Heart right ventricle (tissue), 16 donors: ENCODE measurements at regions not wholly inside any gene's neighbourhood (a gene's known extent, or its start where the extent isn't known, plus 50 kb on each side); places are given as distances from the start of the nearest gene placed in this dataset.

Source experiments
- ATAC-seq, 8 donors: fragments of 200-7000 bp; cut with Tn5 transposase; one replicate each; pipeline ENCODE4 v1.9.1; 2020; ENCODE audit warnings: mild to moderate bottlenecking in 8 of 8, moderate library complexity in 8 of 8, moderate number of reproducible peaks in 1 of 8
- DNase-seq, 2 donors: peaks; one replicate each; pipeline ENCODE4 v3.0.0-alpha.2; 2020
- H3K27ac ChIP-seq, 10 donors: fragments of 200-600 bp; sonication (generic) in 2 of 10; one replicate each; pipeline versions ENCODE4 v1.5.0 to v1.8.0; 2020 to 2022; ENCODE audit warnings: mild to moderate bottlenecking in 3 of 10
- H3K27me3 ChIP-seq, 7 donors: fragments of 200-600 bp; one replicate each; pipeline ENCODE4 v1.8.0; 2021 to 2022; ENCODE audit warnings: mild to moderate bottlenecking in 2 of 7
- H3K36me3 ChIP-seq, 9 donors: fragments of 200-600 bp; sonication (generic) in 1 of 9; one replicate each; pipeline versions ENCODE4 v1.5.0 to v1.8.0; 2020 to 2022; ENCODE audit warnings: mild to moderate bottlenecking in 2 of 9
- H3K4me1 ChIP-seq, 9 donors: fragments of 200-600 bp; sonication (generic) in 1 of 9; one replicate each; pipeline versions ENCODE4 v1.5.0 to v1.8.0; 2020 to 2022; ENCODE audit warnings: mild to moderate bottlenecking in 4 of 9
- H3K4me3 ChIP-seq, 10 donors: fragments of 200-600 bp; sonication (generic) in 2 of 10; one replicate each; pipeline versions ENCODE4 v1.5.0 to v1.8.0; 2020 to 2022; ENCODE audit warnings: mild to moderate bottlenecking in 7 of 10, moderate library complexity in 2 of 10
- H3K9me3 ChIP-seq, 11 donors: fragments of 200-600 bp in 10 of 11; sonication (generic) in 2 of 11; one replicate each; pipeline versions ENCODE4 v1.5.0 to v1.8.0; 2013 to 2022; ENCODE audit warnings: mild to moderate bottlenecking in 2 of 11, control low read depth in 1 of 11, moderate library complexity in 1 of 11
- CTCF ChIP-seq, 9 donors: fragments of 200-600 bp; sonication (generic) in 2 of 9; IDR thresholded peaks; one replicate each; pipeline versions ENCODE4 v1.5.0 to v1.8.0; 2021 to 2022; ENCODE audit warnings: antibody characterized with exemption in 9 of 9, mild to moderate bottlenecking in 5 of 9, moderate library complexity in 1 of 9
- WGBS, 2 donors: extraction: QIAGEN DNeasy Blood & Tissue Kit; methylation state at CpG; one replicate each; pipeline ENCODE4 v1.1.7; 2013; ENCODE audit warnings: inconsistent platforms in 1 of 2; 5-methylcytosine and 5-hydroxymethylcytosine counted together
- intact Hi-C, 10 donors: fragments of 100-400 bp; cut with DNase I; formaldehyde crosslinking; loops; one replicate each; pipeline versions ENCODE4 v1.11.1 to v1.14.2; 2022
- donor health status: Arrhythmogenic right ventricular cardiomyopathy.
- donor health status: ischemic (EF 13 %, LVEDD 7.1; RV severe dilation, severe dysfunction).
- donor health status: healthy with polysubstance abuse.
- donor health status: DM: no; HTN: yes; CAD: no.
- donor health status: DM: no; HTN: no; CAD: no.
- donor health status: ischemic (EF 25% LVEDD 6.9; RV normal size, moderate dysfunction).
- donor health status: ischemic (EF 25% LVEDD 5.7; RV mildly dilated, moderate dysfunction).
- donor health status: healthy.
- donor health status: DM: yes; HTN: yes; CAD: no.
- donor health status: Ischemic cardiomyopathy.
- donor health status: ischemic (EF 35%, LVEDD 5.7; RV mildly dilated, moderate dysfunction).
- donor health status: nonischemic (EF 11% LVEDD 7.7; RV severe dilation, severe dysfunction).
- donor health status: DM: yes; HTN: yes; CAD: no.
- donor health status: PGD.
- donor health status: ischemic (EF 29% LVEDD 5.4; RV normal size, mild dysfunction).
- donor health status: nonischemic (EF 23%, LVEDD 6.1; RV moderate dilation, normal function).

DNA sequence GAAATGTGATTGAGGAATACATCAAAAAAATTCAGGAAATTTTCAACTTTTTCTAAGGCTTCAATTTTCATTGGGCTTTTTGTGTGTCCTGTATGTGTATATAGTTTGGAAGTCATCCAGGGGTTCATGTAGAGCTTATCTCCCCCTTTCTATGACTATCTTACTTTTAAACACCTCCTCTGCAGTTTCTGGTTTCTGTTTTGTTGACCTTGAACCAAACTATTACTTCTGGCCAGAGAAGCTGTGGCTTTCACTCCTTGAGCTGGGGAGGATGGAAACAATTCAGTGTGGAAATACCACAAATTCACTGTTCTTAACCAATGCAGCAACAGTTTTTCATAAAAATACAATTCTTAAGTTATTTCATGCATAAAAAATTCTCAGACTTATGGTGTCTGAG is 613.2 kb upstream of the SEL1L start:
- Histone ChIP-seq H3K36me3 (no peaks in the 10 kb centered on the region), H3K9me3 (peaks cover 0 to 3% (median 0%) of the 10 kb centered on the region in 11 donors), H3K27me3 (no peaks in the 10 kb centered on the region), H3K4me1 (no peaks in the 10 kb centered on the region), H3K27ac (no peak overlapping the region), H3K4me3 (no peak overlapping the region)
- no peak for ATAC-seq
- no peak for DNase-seq
- intact Hi-C loops, result no loop called here
- no peak for TF ChIP-seq CTCF (IDR thresholded peaks at IDR 0.05)

DNA sequence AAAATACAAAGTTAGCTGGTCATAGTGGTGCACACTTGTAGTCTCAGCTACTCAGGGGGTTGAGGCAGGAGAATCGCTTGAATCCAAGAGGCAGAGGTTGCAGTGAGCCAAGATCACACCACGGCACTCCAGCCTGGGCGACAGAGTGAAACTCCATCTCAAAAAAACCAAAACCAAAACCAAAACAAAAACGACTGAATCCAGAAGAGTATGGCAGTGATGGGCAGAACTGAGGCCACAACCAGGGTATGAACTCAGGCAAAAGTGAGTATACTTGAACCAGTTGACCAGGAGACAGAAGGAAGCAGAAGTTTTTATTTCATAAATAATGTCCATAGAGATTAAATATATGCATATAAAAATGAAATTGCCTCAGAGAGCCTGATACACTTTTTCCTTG is 620.0 kb upstream of the SEL1L start:
- 75 to 83% methylated on average over 4 of the region's 4 CpGs for WGBS, 2 donors
- DNase-seq (no peak), ATAC-seq (no peak)
- Histone ChIP-seq H3K4me1 (no peaks in the 10 kb centered on the region), H3K9me3 (no peaks in the 10 kb centered on the region), H3K4me3 (no peak overlapping the region), H3K27ac (no peak overlapping the region), H3K36me3 (no peaks in the 10 kb centered on the region), H3K27me3 (no peaks in the 10 kb centered on the region)
- intact Hi-C loops, result no loop called here
- TF ChIP-seq CTCF (IDR thresholded peaks at IDR 0.05), result no peak

DNA sequence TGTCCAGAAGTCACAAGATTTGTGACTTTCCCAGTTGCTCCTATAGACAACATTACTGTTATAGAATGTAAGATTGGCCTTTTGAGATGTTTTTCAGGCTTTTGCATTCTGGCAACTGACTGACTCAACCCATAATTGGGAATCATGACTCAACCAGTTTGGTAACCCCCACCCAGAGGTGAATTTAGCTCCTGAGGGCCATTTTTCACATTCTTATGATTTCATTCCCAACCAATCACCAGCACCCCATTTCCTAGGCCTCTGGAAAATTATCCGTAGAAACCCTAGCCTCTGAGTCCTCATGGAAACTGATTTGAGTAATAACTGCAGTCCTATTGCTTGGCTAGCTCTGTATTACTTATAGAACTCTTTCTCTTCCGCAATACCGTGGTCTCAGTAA is 626.0 kb upstream of the SEL1L start:
- no peaks in the 10 kb centered on the region for H3K36me3 ChIP-seq
- peaks cover 0 to 39% (median 2%) of the 10 kb centered on the region in 11 donors for H3K9me3 ChIP-seq
- TF ChIP-seq CTCF (IDR thresholded peaks at IDR 0.05), result no peak
- no peak for DNase-seq
- no peak overlapping the region for H3K4me3 ChIP-seq
- no peak for ATAC-seq
- intact Hi-C loops, result no loop called here
- WGBS, 2 donors, result 92 to 97% methylated on average over 3 of the region's 3 CpGs
- no peaks in the 10 kb centered on the region for H3K4me1 ChIP-seq
- H3K27me3 ChIP-seq, result no peaks in the 10 kb centered on the region
- no peak overlapping the region for H3K27ac ChIP-seq

- DNase-seq (no peak), ATAC-seq (no peak)
- Histone ChIP-seq H3K27ac (no peak overlapping the region), H3K36me3 (no peaks in the 10 kb centered on the region), H3K4me1 (no peaks in the 10 kb centered on the region), H3K9me3 (peaks cover 0 to 8% (median 0%) of the 10 kb centered on the region in 11 donors), H3K27me3 (no peaks in the 10 kb centered on the region), H3K4me3 (no peak overlapping the region)
- no peak for TF ChIP-seq CTCF (IDR thresholded peaks at IDR 0.05)
- intact Hi-C loops, result no loop called here
- 69 to 90% methylated on average over 2 of the region's 2 CpGs for WGBS, 2 donors
Measured at GRCh38 chr14:82180139-82180538, 646.5 kb upstream of the SEL1L start.

- Histone ChIP-seq H3K4me3 (no peak overlapping the region), H3K27ac (no peak overlapping the region), H3K9me3 (peaks cover 0 to 22% (median 0%) of the 10 kb centered on the region in 11 donors), H3K4me1 (no peaks in the 10 kb centered on the region), H3K36me3 (no peaks in the 10 kb centered on the region), H3K27me3 (no peaks in the 10 kb centered on the region)
- ATAC-seq, result no peak
- intact Hi-C loops, result no loop called here
- DNase-seq, result no peak
- no peak for TF ChIP-seq CTCF (IDR thresholded peaks at IDR 0.05)
Measured at GRCh38 chr14:82182646-82183045, 649.0 kb upstream of the SEL1L start.
